H1 (cell line): ENCODE measurements at regions not wholly inside any gene's neighbourhood (a gene's known extent, or its start where the extent isn't known, plus 50 kb on each side); places are given as distances from the start of the nearest gene placed in this dataset.
"Not testable (repeated sequence)": the region's sequence is repeated elsewhere in the genome, so short reads cannot be mapped to it uniquely, and the experiment has no call there.

Source experiments
- CTCF ChIA-PET: fragments of 300-600 bp; sonication (Branson Sonifier 250); formaldehyde crosslinking; loops from one replicate; lab custom pipeline; 2021; ENCODE audit not compliant: partially characterized antibody; lab: Charles Lee
- POLR2A ChIA-PET: fragments of 300-600 bp; sonication (Branson Sonifier 250); formaldehyde crosslinking; loops from one replicate; lab custom pipeline; 2021; ENCODE audit warnings: inconsistent platforms; ENCODE audit not compliant: partially characterized antibody; lab: Charles Lee
- DNase-seq, 2 experiments: peaks; one replicate each; pipeline versions ENCODE4 v3.0.0 to v3.0.0-alpha.2; 2010 to 2022; ENCODE audit warnings: low spot score in 2 of 2, low read depth in 1 of 2, mixed read lengths in 1 of 2
- FAIRE-seq: peaks from 2 replicates; lab custom pipeline; 2011; peaks lifted over from hg19 to GRCh38; lab: Jason Lieb, UNC
- H2AFZ ChIP-seq: 2 replicates; pipeline ENCODE4 v1.8.1; 2012; ENCODE audit warnings: low read length, inconsistent platforms
- H2AK5ac ChIP-seq: 2 replicates; pipeline ENCODE4 v1.6.1; 2013; ENCODE audit warnings: low read depth, low read length
- H2BK120ac ChIP-seq: replicated peaks from 2 replicates; pipeline ENCODE3; 2013; ENCODE audit warnings: low read depth, low read length, inconsistent platforms
- H2BK12ac ChIP-seq: 2 replicates; pipeline ENCODE4 v1.6.1; 2013; ENCODE audit warnings: low read depth, low read length
- H2BK15ac ChIP-seq: 2 replicates; pipeline ENCODE4 v1.6.1; 2013; ENCODE audit warnings: low read length
- H2BK20ac ChIP-seq: 2 replicates; pipeline ENCODE4 v1.6.1; 2013; ENCODE audit warnings: low read length
- H2BK5ac ChIP-seq: 2 replicates; pipeline ENCODE4 v1.6.1; 2013; ENCODE audit warnings: low read depth, low read length
- H3K14ac ChIP-seq: 2 replicates; pipeline ENCODE4 v1.6.1; 2013; ENCODE audit warnings: inconsistent platforms; ENCODE audit not compliant: insufficient read length
- H3K18ac ChIP-seq: 2 replicates; pipeline ENCODE4 v1.6.1; 2013; ENCODE audit warnings: low read length; ENCODE audit errors: extremely low read depth
- H3K23ac ChIP-seq: 2 replicates; pipeline ENCODE4 v1.6.1; 2013; ENCODE audit warnings: inconsistent platforms; ENCODE audit not compliant: insufficient read length
- H3K23me2 ChIP-seq: 2 replicates; pipeline ENCODE4 v1.6.1; 2013; ENCODE audit warnings: low read depth, low read length
- H3K27ac ChIP-seq: 2 replicates; pipeline ENCODE4 v1.6.1; 2011; ENCODE audit warnings: low read depth, low read length, inconsistent platforms
- H3K27me3 ChIP-seq, 4 experiments: replicated peaks in 1 of 4; 1 replicate in 1 of 4; 2 replicates in 3 of 4; pipeline versions ENCODE4 v1.6.1 to v1.8.1; 2011 to 2013; ENCODE audit warnings: low read length in 3 of 4, mild to moderate bottlenecking in 3 of 4, inconsistent platforms in 2 of 4, mixed read lengths in 2 of 4, moderate library complexity in 1 of 4; ENCODE audit not compliant: control insufficient read depth in 3 of 4, insufficient read depth in 3 of 4; ENCODE audit errors: extremely low read depth in 1 of 4
- H3K36me3 ChIP-seq, 4 experiments: 2 replicates each; pipeline versions ENCODE4 v1.6.1 to v1.8.1; 2011 to 2013; ENCODE audit warnings: mild to moderate bottlenecking in 4 of 4, low read length in 3 of 4, moderate library complexity in 2 of 4, control low read depth in 1 of 4, inconsistent platforms in 1 of 4; ENCODE audit not compliant: insufficient read depth in 4 of 4, control insufficient read depth in 2 of 4
- H3K4ac ChIP-seq: replicated peaks from 2 replicates; pipeline ENCODE3; 2013; ENCODE audit warnings: low read length, low read depth, mixed read lengths, inconsistent platforms; ENCODE audit not compliant: insufficient read length
- H3K4me1 ChIP-seq, 4 experiments: replicated peaks in 1 of 4; 1 replicate in 1 of 4; 2 replicates in 3 of 4; pipeline versions ENCODE4 v1.6.1 to v1.8.1; 2011 to 2013; ENCODE audit warnings: low read length in 3 of 4, inconsistent platforms in 2 of 4, mixed read lengths in 1 of 4; ENCODE audit not compliant: insufficient read depth in 4 of 4, control insufficient read depth in 3 of 4
- H3K4me2 ChIP-seq, 2 experiments: 2 replicates each; pipeline versions ENCODE4 v1.6.1 to v1.8.1; 2011 to 2013; ENCODE audit warnings: low read depth in 2 of 2, low read length in 2 of 2, control low read depth in 1 of 2, inconsistent platforms in 1 of 2, mild to moderate bottlenecking in 1 of 2; ENCODE audit not compliant: insufficient read depth in 1 of 2
- H3K4me3 ChIP-seq, 4 experiments: fragments of 200-600, 300-600 bp in 1 of 4; sonication (generic), shearing (Covaris generic), sonication (Bioruptor Twin) in 1 of 4; 2 replicates each; pipeline versions ENCODE4 v1.5.1 to v1.8.1; 2011 to 2016; ENCODE audit warnings: low read length in 4 of 4, low read depth in 3 of 4, control low read depth in 2 of 4, inconsistent platforms in 2 of 4, mild to moderate bottlenecking in 2 of 4, mixed read lengths in 1 of 4, moderate library complexity in 1 of 4; ENCODE audit not compliant: insufficient read depth in 2 of 4; ENCODE audit errors: extremely low read depth in 1 of 4
- H3K56ac ChIP-seq: replicated peaks from 2 replicates; pipeline ENCODE3; 2013; ENCODE audit warnings: low read depth, mild to moderate bottlenecking, mixed read lengths, low read length, inconsistent platforms; ENCODE audit not compliant: insufficient read length
- H3K79me1 ChIP-seq: 2 replicates; pipeline ENCODE4 v1.6.1; 2013; ENCODE audit warnings: low read depth, low read length, control low read depth
- H3K79me2 ChIP-seq, 2 experiments: 2 replicates each; pipeline versions ENCODE4 v1.6.1 to v1.8.1; 2012 to 2013; ENCODE audit warnings: low read length in 2 of 2, mild to moderate bottlenecking in 2 of 2, inconsistent platforms in 1 of 2; ENCODE audit not compliant: insufficient read depth in 2 of 2, control insufficient read depth in 1 of 2
- H3K9ac ChIP-seq, 4 experiments: replicated peaks in 1 of 4; 1 replicate in 1 of 4; 2 replicates in 3 of 4; pipeline versions ENCODE4 v1.6.1 to v1.8.1; 2011 to 2013; ENCODE audit warnings: low read depth in 3 of 4, low read length in 3 of 4, control low read depth in 2 of 4, mild to moderate bottlenecking in 2 of 4, moderate library complexity in 2 of 4, inconsistent platforms in 1 of 4; ENCODE audit errors: extremely low read depth in 1 of 4
- H3K9me3 ChIP-seq, 2 experiments: 2 replicates each; pipeline versions ENCODE4 v1.6.1 to v1.8.1; 2012 to 2013; ENCODE audit warnings: mild to moderate bottlenecking in 2 of 2, moderate library complexity in 2 of 2, control low read depth in 1 of 2, inconsistent platforms in 1 of 2, low read depth in 1 of 2, low read length in 1 of 2, mixed read lengths in 1 of 2; ENCODE audit not compliant: insufficient read depth in 2 of 2
- H4K20me1 ChIP-seq, 2 experiments: replicated peaks in 1 of 2; 2 replicates each; pipeline versions ENCODE3 to v1.8.1; 2011 to 2013; ENCODE audit warnings: inconsistent platforms in 2 of 2, low read length in 2 of 2, mild to moderate bottlenecking in 1 of 2; ENCODE audit not compliant: insufficient read depth in 2 of 2, control insufficient read depth in 1 of 2
- H4K5ac ChIP-seq: 2 replicates; pipeline ENCODE4 v1.6.1; 2013; ENCODE audit warnings: low read length, low read depth, mixed read lengths, inconsistent platforms; ENCODE audit not compliant: insufficient read length
- H4K8ac ChIP-seq: 2 replicates; pipeline ENCODE4 v1.8.0; 2013; ENCODE audit warnings: mild to moderate bottlenecking, moderate library complexity, low read length, inconsistent platforms; ENCODE audit not compliant: insufficient read depth; ENCODE audit errors: extremely low read depth
- H4K91ac ChIP-seq: replicated peaks from 2 replicates; pipeline ENCODE3; 2013; ENCODE audit warnings: low read length, mixed read lengths, inconsistent platforms; ENCODE audit not compliant: insufficient read length
- CBX5 ChIP-seq: fragments of 300-800, 300-1000 bp; sonication (generic); IDR thresholded peaks from 2 replicates; pipeline ENCODE4 v1.7.1; 2016; ENCODE audit warnings: antibody characterized with exemption, low read length, low read depth
- JUN ChIP-seq: IDR thresholded peaks from 2 replicates; pipeline ENCODE4 v1.6.1; 2011; ENCODE audit warnings: low read depth, mild to moderate bottlenecking, improper control_type of control experiment, low read length
- SIX5 ChIP-seq: IDR thresholded peaks from 2 replicates; pipeline ENCODE4 v1.6.1; 2011; ENCODE audit warnings: mild to moderate bottlenecking, low read depth, low read length
- TEAD4 ChIP-seq: IDR thresholded peaks from 2 replicates; pipeline ENCODE4 v1.6.1; 2012; ENCODE audit warnings: low read depth, low read length, inconsistent platforms, mixed read lengths
- YY1 ChIP-seq: IDR thresholded peaks from 2 replicates; pipeline ENCODE4 v1.6.1; 2011; ENCODE audit warnings: low read depth, mild to moderate bottlenecking, low read length
- whole genome bisulfite sequencing, 2 experiments: shearing (Covaris generic) in 1 of 2; methylation state at CpG; one replicate each; pipeline versions ENCODE4 v1.1.6 to v1.1.7; 2013 to 2015; ENCODE audit warnings: low lambda C conversion rate in 2 of 2, mixed read lengths in 2 of 2, inconsistent platforms in 1 of 2, low coverage in 1 of 2, missing lambda C conversion rate in 1 of 2; ENCODE audit not compliant: insufficient replicate concordance in 2 of 2, insufficient coverage in 1 of 2, insufficient read length in 1 of 2; ENCODE audit errors: extremely low coverage in 1 of 2, missing lambda C conversion rate in 1 of 2; 5-methylcytosine and 5-hydroxymethylcytosine counted together

DNA sequence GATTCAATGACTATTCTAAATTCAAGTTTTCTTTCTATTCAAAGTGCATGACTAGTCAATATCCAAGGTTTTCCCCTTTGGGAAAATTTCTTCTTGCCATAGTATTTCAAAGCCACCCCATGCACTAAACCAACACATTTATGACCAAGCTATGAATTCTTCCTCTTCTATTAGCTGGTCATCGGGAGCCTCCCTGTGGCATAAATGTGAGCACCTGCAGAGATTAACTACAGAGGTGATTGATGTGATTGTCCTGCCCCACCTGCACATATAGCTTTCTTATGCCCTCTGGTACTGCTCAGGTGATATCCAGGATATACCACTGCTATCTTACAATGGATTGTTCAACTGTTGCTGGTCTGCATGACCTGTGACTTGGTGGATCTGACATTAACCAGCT, 694.9 kb downstream of the ZBBX start (continued):
- TF ChIP-seq SIX5, result no peak
- no peak for TF ChIP-seq YY1
- no peak for TF ChIP-seq CBX5
- no peak for TF ChIP-seq JUN
- TF ChIP-seq TEAD4, result no peak

DNA sequence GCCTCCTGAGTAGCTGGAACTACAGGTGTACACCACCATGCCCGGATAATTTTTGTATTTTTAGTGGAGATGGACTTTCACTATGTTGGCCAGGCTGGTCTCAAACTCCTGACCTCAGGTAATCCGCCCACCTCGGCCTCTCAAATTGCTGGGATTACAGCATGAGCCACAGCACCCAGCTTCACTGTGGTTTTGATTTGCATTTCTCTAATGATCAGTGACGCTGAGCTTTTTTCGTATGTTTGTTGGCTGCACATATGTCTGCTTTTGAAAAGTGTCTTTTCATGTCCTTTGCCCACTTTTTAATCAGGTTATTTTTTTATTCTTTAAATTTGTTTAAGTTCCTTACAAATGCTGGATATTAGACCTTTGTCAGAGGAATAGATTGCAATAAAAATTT, 696.0 kb downstream of the ZBBX start:
- H2BK20ac ChIP-seq, H2BK120ac ChIP-seq, DNase-seq, H3K4me3 ChIP-seq, H4K91ac ChIP-seq, H3K23ac ChIP-seq, H4K5ac ChIP-seq, H3K4me2 ChIP-seq, POLR2A ChIA-PET, H4K8ac ChIP-seq, H2BK15ac ChIP-seq, CTCF ChIA-PET, H3K4me1 ChIP-seq, H3K18ac ChIP-seq, H3K4ac ChIP-seq, H3K9ac ChIP-seq, H3K79me1 ChIP-seq, H2BK12ac ChIP-seq, H3K79me2 ChIP-seq, H3K27me3 ChIP-seq, H3K9me3 ChIP-seq, H3K27ac ChIP-seq, H3K56ac ChIP-seq, H2AK5ac ChIP-seq, H3K23me2 ChIP-seq, H2BK5ac ChIP-seq, H3K36me3 ChIP-seq, FAIRE-seq, H3K14ac ChIP-seq, H2AFZ ChIP-seq, H4K20me1 ChIP-seq: not testable (repeated sequence)
- 95% methylated on average over 5 of the region's 5 CpGs; no CpG with 5 or more reads in 1 of the 2 experiments for WGBS, 2 experiments
